ENCODE measurements at regions not wholly inside any gene's neighbourhood (a gene's known extent, or its start where the extent isn't known, plus 50 kb on each side); places are given as distances from the start of the nearest gene placed in this dataset.

DNA sequence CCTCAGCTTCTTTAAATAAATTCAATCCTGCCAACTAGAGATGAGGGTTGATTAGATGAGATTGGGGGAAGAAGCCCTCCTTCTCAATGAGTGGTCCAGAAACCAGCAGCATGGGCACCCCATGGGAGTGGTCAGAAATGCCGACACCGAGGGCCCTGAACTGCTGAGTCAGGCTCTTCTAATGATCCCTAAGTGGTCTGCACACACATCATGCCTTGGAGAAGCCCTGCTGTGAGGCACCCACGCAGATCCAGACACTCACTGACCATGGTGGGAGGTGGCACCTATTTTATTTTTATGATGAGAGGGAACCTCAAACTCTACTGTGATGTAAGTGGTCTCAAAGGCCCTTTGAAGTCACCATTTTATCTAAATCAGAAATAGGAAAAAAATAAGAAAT is 72.3 kb upstream of the BOD1 start:
- Histone ChIP-seq H3K9me3 (ENCODE audit: control insufficient read depth, low read depth, low read length) (peaks cover under 1% of the 10 kb centered on the region), H3K23me2 (ENCODE audit: insufficient read length, low read depth, low read length, poor library complexity, severe bottlenecking) (no peaks in the 10 kb centered on the region), H4K8ac (replicated peaks; ENCODE audit: insufficient read length, low read depth, low read length) (no peak overlapping the region), H3K4me1 (ENCODE audit: insufficient read depth, low read length) (no peaks in the 10 kb centered on the region; the same call in 1 of the 2 replicates), H3K9ac (ENCODE audit: extremely low read depth, insufficient read length, low read length) (no peak overlapping the region), H2BK15ac (ENCODE audit: low read depth, low read length) (no peak overlapping the region), H3K23ac (ENCODE audit: insufficient read length, low read depth, low read length) (no peak overlapping the region), H3K79me2 (ENCODE audit: insufficient read depth, low read length) (no peaks in the 10 kb centered on the region; the same call in 1 of the 2 replicates), H3K27ac (ENCODE audit: insufficient read length, low read depth, low read length) (no peak overlapping the region), H3T11ph (ENCODE audit: low read length) (no peak overlapping the region), H4K5ac (ENCODE audit: insufficient read length, low read depth, low read length) (no peak overlapping the region), H3K27me3 (ENCODE audit: insufficient read depth, low read length) (no peaks in the 10 kb centered on the region), H3K18ac (ENCODE audit: insufficient read length, low read depth, low read length) (no peak overlapping the region), H3K79me1 (ENCODE audit: insufficient read depth, low read depth, low read length, poor library complexity, severe bottlenecking) (no peaks in the 10 kb centered on the region), H2AK5ac (ENCODE audit: insufficient read length, low read length) (no peak overlapping the region), H4K20me1 (ENCODE audit: control insufficient read depth, insufficient read depth, insufficient read length) (no peaks in the 10 kb centered on the region), H4K91ac (ENCODE audit: insufficient read length, low read depth, low read length) (no peak overlapping the region), H3K4ac (ENCODE audit: low read depth, low read length) (no peak overlapping the region), H3K56ac (ENCODE audit: insufficient read length, low read depth, low read length) (no peak overlapping the region), H3K4me2 (ENCODE audit: insufficient read depth, insufficient read length, low read length) (no peak overlapping the region), H3K14ac (ENCODE audit: insufficient read depth, low read length) (no peak overlapping the region), H2BK120ac (ENCODE audit: low read depth, low read length, poor library complexity, severe bottlenecking) (no peak overlapping the region), H2BK20ac (ENCODE audit: low read depth, low read length, poor library complexity, severe bottlenecking) (no peak overlapping the region), H2BK5ac (ENCODE audit: insufficient read length, low read length) (no peak overlapping the region), H2BK12ac (ENCODE audit: insufficient read length, low read depth, low read length) (no peak overlapping the region), H2AFZ (ENCODE audit: low read length) (no peak overlapping the region)
- peaks cover 7 to 10% (median 8%) of the 10 kb centered on the region in 3 experiments for H3K36me3 Mint-ChIP-seq (ENCODE audit: insufficient read depth in 1 of 3, low read depth in 3 of 3)
- no peak for DNase-seq
- TF ChIP-seq, protein P1, sequence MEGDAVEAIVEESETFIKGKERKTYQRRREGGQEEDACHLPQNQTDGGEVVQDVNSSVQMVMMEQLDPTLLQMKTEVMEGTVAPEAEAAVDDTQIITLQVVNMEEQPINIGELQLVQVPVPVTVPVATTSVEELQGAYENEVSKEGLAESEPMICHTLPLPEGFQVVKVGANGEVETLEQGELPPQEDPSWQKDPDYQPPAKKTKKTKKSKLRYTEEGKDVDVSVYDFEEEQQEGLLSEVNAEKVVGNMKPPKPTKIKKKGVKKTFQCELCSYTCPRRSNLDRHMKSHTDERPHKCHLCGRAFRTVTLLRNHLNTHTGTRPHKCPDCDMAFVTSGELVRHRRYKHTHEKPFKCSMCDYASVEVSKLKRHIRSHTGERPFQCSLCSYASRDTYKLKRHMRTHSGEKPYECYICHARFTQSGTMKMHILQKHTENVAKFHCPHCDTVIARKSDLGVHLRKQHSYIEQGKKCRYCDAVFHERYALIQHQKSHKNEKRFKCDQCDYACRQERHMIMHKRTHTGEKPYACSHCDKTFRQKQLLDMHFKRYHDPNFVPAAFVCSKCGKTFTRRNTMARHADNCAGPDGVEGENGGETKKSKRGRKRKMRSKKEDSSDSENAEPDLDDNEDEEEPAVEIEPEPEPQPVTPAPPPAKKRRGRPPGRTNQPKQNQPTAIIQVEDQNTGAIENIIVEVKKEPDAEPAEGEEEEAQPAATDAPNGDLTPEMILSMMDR (conservative IDR thresholded peaks at IDR 0.05) = no peak
- H3K9me3 Mint-ChIP-seq = peaks cover 5% of the 10 kb centered on the region in 2 experiments; a peak in 3 of 5 replicates
- H3K4me3 Mint-ChIP-seq = no peak overlapping the region
- peaks cover 19 to 20% of the 10 kb centered on the region in 2 experiments for H3K4me1 Mint-ChIP-seq
- H3K27ac Mint-ChIP-seq = peak overlapping the region in 1 of 3 experiments; percentile 78; a peak in 2 of 7 replicates
- peaks cover 1% of the 10 kb centered on the region; the same call in 1 of the 2 replicates for H3K27me3 Mint-ChIP-seq (ENCODE audit: low read depth)
- WGBS (ENCODE audit: extremely low coverage, insufficient read length, low lambda C conversion rate) = no CpG with 5 or more reads among the region's 3 CpGs

All from H9 (cell line).